ENCODE measurements at regions not wholly inside any gene's neighbourhood (a gene's known extent, or its start where the extent isn't known, plus 50 kb on each side); places are given as distances from the start of the nearest gene placed in this dataset.
A peak's percentile ranks its signal among the peaks of the same experiment; 100 is the strongest.

GRCh38 chr6:167485186-167485978 is 160.5 kb downstream of the TTLL2 start:
- Histone ChIP-seq H3K4me3 (ENCODE audit: low read length) (no peak overlapping the region), H3K27ac (ENCODE audit: low read depth, low read length) (no peak overlapping the region), H3K4me2 (ENCODE audit: low read length) (no peak overlapping the region), H3K9me3 (ENCODE audit: control insufficient read depth, insufficient read depth, low read length) (no peaks in the 10 kb centered on the region), H3K27me3 (ENCODE audit: control insufficient read depth, low read length) (no peaks in the 10 kb centered on the region), H3K79me2 (ENCODE audit: control insufficient read depth, low read length) (no peaks in the 10 kb centered on the region), H3K9me2 (replicated peaks; ENCODE audit: control insufficient read depth, low read length) (no peaks in the 10 kb centered on the region), H4K20me1 (ENCODE audit: control insufficient read depth, insufficient read depth, low read depth, low read length) (no peaks in the 10 kb centered on the region), H3F3A (ENCODE audit: control insufficient read depth, insufficient read depth) (no peaks in the 10 kb centered on the region), H3K4me1 (ENCODE audit: control insufficient read depth, low read length) (no peaks in the 10 kb centered on the region), H3K36me3 (ENCODE audit: control insufficient read depth, low read length) (no peaks in the 10 kb centered on the region)
- TF ChIP-seq EZH2phosphoT487 (IDR thresholded peaks at IDR 0.05; ENCODE audit: borderline replicate concordance, low read length), result no peak
- peak; percentile 57 for TF ChIP-seq CTCF (IDR thresholded peaks at IDR 0.05; ENCODE audit: low read depth, low read length, poor library complexity, severe bottlenecking)

- H3K79me2 ChIP-seq (ENCODE audit: control insufficient read depth, low read length), result no peaks in the 10 kb centered on the region
- TF ChIP-seq EZH2phosphoT487 (IDR thresholded peaks at IDR 0.05; ENCODE audit: borderline replicate concordance, low read length) (no peak), CTCF (IDR thresholded peaks at IDR 0.05; ENCODE audit: low read depth, low read length, poor library complexity, severe bottlenecking) (no peak)
- H4K20me1 ChIP-seq (ENCODE audit: control insufficient read depth, insufficient read depth, low read depth, low read length), result no peaks in the 10 kb centered on the region
- H3F3A ChIP-seq (ENCODE audit: control insufficient read depth, insufficient read depth), result no peaks in the 10 kb centered on the region
- no peak overlapping the region for H3K27ac ChIP-seq (ENCODE audit: low read depth, low read length)
- H3K27me3 ChIP-seq (ENCODE audit: control insufficient read depth, low read length), result no peaks in the 10 kb centered on the region
- H3K9me3 ChIP-seq (ENCODE audit: control insufficient read depth, insufficient read depth, low read length), result no peaks in the 10 kb centered on the region; the same call in 1 of the 2 replicates
- no peak overlapping the region for H3K4me2 ChIP-seq (ENCODE audit: low read length)
- H3K4me1 ChIP-seq (ENCODE audit: control insufficient read depth, low read length), result no peaks in the 10 kb centered on the region
- H3K4me3 ChIP-seq (ENCODE audit: low read length), result no peak overlapping the region
- no peaks in the 10 kb centered on the region for H3K36me3 ChIP-seq (ENCODE audit: control insufficient read depth, low read length)
- H3K9me2 ChIP-seq (replicated peaks; ENCODE audit: control insufficient read depth, low read length), result no peaks in the 10 kb centered on the region
Measured at GRCh38 chr6:167487749-167488664, 163.1 kb downstream of the TTLL2 start.

GRCh38 chr6:167491438-167492099 is 166.7 kb downstream of the TTLL2 start:
- no peaks in the 10 kb centered on the region for H3K36me3 ChIP-seq (ENCODE audit: control insufficient read depth, low read length)
- H4K20me1 ChIP-seq (ENCODE audit: control insufficient read depth, insufficient read depth, low read depth, low read length), result no peaks in the 10 kb centered on the region
- H3K79me2 ChIP-seq (ENCODE audit: control insufficient read depth, low read length), result no peaks in the 10 kb centered on the region
- H3K27me3 ChIP-seq (ENCODE audit: control insufficient read depth, low read length), result no peaks in the 10 kb centered on the region
- no peaks in the 10 kb centered on the region for H3K9me2 ChIP-seq (replicated peaks; ENCODE audit: control insufficient read depth, low read length)
- H3K9me3 ChIP-seq (ENCODE audit: control insufficient read depth, insufficient read depth, low read length), result no peaks in the 10 kb centered on the region; the same call in 1 of the 2 replicates
- H3K4me1 ChIP-seq (ENCODE audit: control insufficient read depth, low read length), result no peaks in the 10 kb centered on the region
- no peaks in the 10 kb centered on the region for H3F3A ChIP-seq (ENCODE audit: control insufficient read depth, insufficient read depth)
- no peak overlapping the region for H3K4me2 ChIP-seq (ENCODE audit: low read length)
- no peak overlapping the region for H3K4me3 ChIP-seq (ENCODE audit: low read length)
- H3K27ac ChIP-seq (ENCODE audit: low read depth, low read length), result no peak overlapping the region
- TF ChIP-seq EZH2phosphoT487 (IDR thresholded peaks at IDR 0.05; ENCODE audit: borderline replicate concordance, low read length) (no peak), CTCF (IDR thresholded peaks at IDR 0.05; ENCODE audit: low read depth, low read length, poor library complexity, severe bottlenecking) (no peak)

All from DOHH2 (cell line).